Spleen (tissue), 11 donors: ENCODE measurements at regions not wholly inside any gene's neighbourhood (a gene's known extent, or its start where the extent isn't known, plus 50 kb on each side); places are given as distances from the start of the nearest gene placed in this dataset.

Experiments used
- DNase-seq: peaks from one replicate; pipeline ENCODE4 v3.0.0-alpha.2; 2020
- H3K27ac ChIP-seq, 8 donors: fragments of 200-600 bp; sonication (generic) in 7 of 8; 1 replicate in 4 of 8; 2 replicates in 4 of 8; pipeline versions ENCODE4 v1.5.0 to v1.8.0; 2016 to 2021; ENCODE audit warnings: inconsistent platforms in 4 of 8, mild to moderate bottlenecking in 4 of 8, moderate library complexity in 1 of 8
- H3K27me3 ChIP-seq, 7 donors: fragments of 200-600 bp; sonication (generic) in 6 of 7; replicated peaks in 1 of 7; 1 replicate in 4 of 7; 2 replicates in 3 of 7; pipeline versions ENCODE4 v1.5.0 to v1.8.0; 2016 to 2021; ENCODE audit warnings: inconsistent platforms in 3 of 7, mild to moderate bottlenecking in 1 of 7
- H3K36me3 ChIP-seq, 6 donors: fragments of 200-600 bp; sonication (generic) in 5 of 6; 1 replicate in 4 of 6; 2 replicates in 2 of 6; pipeline versions ENCODE4 v1.5.0 to v1.8.0; 2016 to 2021; ENCODE audit warnings: inconsistent platforms in 2 of 6
- H3K4me1 ChIP-seq, 6 donors: fragments of 200-600 bp; sonication (generic) in 5 of 6; 1 replicate in 3 of 6; 2 replicates in 3 of 6; pipeline versions ENCODE4 v1.5.0 to v1.8.0; 2016 to 2021; ENCODE audit warnings: inconsistent platforms in 3 of 6
- H3K4me3 ChIP-seq, 8 donors: fragments of 200-600 bp; sonication (generic) in 7 of 8; 1 replicate in 4 of 8; 2 replicates in 4 of 8; pipeline versions ENCODE4 v1.5.0 to v1.8.0; 2016 to 2021; ENCODE audit warnings: inconsistent platforms in 4 of 8, mild to moderate bottlenecking in 4 of 8, moderate library complexity in 2 of 8
- H3K9me3 ChIP-seq, 8 donors: fragments of 200-600 bp; sonication (generic) in 7 of 8; 1 replicate in 4 of 8; 2 replicates in 4 of 8; pipeline versions ENCODE4 v1.5.0 to v1.8.0; 2016 to 2021; ENCODE audit warnings: inconsistent platforms in 4 of 8
- POLR2A ChIP-seq, 3 donors: fragments of 450-650 bp; IDR thresholded peaks; one replicate each; pipeline ENCODE4 v1.5.1; 2017; ENCODE audit warnings: antibody characterized with exemption in 3 of 3, mild to moderate bottlenecking in 1 of 3
- POLR2AphosphoS5 ChIP-seq, 3 donors: sonication (generic); formaldehyde crosslinking; IDR thresholded peaks; one replicate each; pipeline ENCODE4 v1.5.1; 2017; ENCODE audit warnings: antibody characterized with exemption in 3 of 3
- WGBS, 5 donors: extraction: QIAGEN DNeasy Blood & Tissue Kit in 3 of 5; methylation state at CpG; one replicate each; pipeline versions ENCODE4 v1.1.5 to v1.1.7; 2013 to 2018; 5-methylcytosine and 5-hydroxymethylcytosine counted together
- intact Hi-C: fragments of 100-400 bp; cut with DNase I; formaldehyde crosslinking; loops from one replicate; pipeline ENCODE4 v1.15.0; 2023; ENCODE audit warnings: low total_unique reads
- TF ChIP-seq, protein P1 (sequence below), 11 experiments: fragments of 200-600 bp in 7 of 11; fragments of 450-650 bp in 4 of 11; sonication (generic) in 4 of 11; IDR thresholded peaks in 8 of 11; conservative IDR thresholded peaks in 3 of 11; 1 replicate in 7 of 11; 2 replicates in 4 of 11; pipeline versions ENCODE4 v1.4.0 to v1.8.0; 2016 to 2021; ENCODE audit warnings: antibody characterized with exemption in 11 of 11, inconsistent platforms in 4 of 11, mild to moderate bottlenecking in 1 of 11
- donor health status: healthy with polysubstance abuse.
- donor health status: DM: no; HTN: no; CAD: no; lungs with moderate emphysema.
- donor health status: DM: no; HTN: no; CAD: no.
- donor health status: Bipolar disorder and iron deficiency.
- donor health status: healthy.
- donor health status: DM: no; HTN: no; CAD: no.
- donor health status: DM: yes; HTN: yes; CAD: no.

GRCh38 chr6:14467591-14467990, 350.0 kb downstream of the CD83 start:
- no peak for TF ChIP-seq POLR2AphosphoS5 (IDR thresholded peaks at IDR 0.05)
- TF ChIP-seq, protein P1, sequence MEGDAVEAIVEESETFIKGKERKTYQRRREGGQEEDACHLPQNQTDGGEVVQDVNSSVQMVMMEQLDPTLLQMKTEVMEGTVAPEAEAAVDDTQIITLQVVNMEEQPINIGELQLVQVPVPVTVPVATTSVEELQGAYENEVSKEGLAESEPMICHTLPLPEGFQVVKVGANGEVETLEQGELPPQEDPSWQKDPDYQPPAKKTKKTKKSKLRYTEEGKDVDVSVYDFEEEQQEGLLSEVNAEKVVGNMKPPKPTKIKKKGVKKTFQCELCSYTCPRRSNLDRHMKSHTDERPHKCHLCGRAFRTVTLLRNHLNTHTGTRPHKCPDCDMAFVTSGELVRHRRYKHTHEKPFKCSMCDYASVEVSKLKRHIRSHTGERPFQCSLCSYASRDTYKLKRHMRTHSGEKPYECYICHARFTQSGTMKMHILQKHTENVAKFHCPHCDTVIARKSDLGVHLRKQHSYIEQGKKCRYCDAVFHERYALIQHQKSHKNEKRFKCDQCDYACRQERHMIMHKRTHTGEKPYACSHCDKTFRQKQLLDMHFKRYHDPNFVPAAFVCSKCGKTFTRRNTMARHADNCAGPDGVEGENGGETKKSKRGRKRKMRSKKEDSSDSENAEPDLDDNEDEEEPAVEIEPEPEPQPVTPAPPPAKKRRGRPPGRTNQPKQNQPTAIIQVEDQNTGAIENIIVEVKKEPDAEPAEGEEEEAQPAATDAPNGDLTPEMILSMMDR (IDR thresholded peaks at IDR 0.05 in 8 of 11, conservative IDR thresholded peaks at IDR 0.05 in 3 of 11) = no peak
- no peak for TF ChIP-seq POLR2A (IDR thresholded peaks at IDR 0.05)
- Histone ChIP-seq H3K27me3 (no peaks in the 10 kb centered on the region), H3K4me3 (no peak overlapping the region), H3K36me3 (no peaks in the 10 kb centered on the region), H3K27ac (no peak overlapping the region), H3K9me3 (peaks cover 0 to 17% (median 6%) of the 10 kb centered on the region in 8 donors), H3K4me1 (no peaks in the 10 kb centered on the region)
- WGBS, 5 donors = 81 to 97% (median 88%) methylated on average over 2 of the region's 2 CpGs
- DNase-seq = no peak
- intact Hi-C loops = no loop called here

DNA sequence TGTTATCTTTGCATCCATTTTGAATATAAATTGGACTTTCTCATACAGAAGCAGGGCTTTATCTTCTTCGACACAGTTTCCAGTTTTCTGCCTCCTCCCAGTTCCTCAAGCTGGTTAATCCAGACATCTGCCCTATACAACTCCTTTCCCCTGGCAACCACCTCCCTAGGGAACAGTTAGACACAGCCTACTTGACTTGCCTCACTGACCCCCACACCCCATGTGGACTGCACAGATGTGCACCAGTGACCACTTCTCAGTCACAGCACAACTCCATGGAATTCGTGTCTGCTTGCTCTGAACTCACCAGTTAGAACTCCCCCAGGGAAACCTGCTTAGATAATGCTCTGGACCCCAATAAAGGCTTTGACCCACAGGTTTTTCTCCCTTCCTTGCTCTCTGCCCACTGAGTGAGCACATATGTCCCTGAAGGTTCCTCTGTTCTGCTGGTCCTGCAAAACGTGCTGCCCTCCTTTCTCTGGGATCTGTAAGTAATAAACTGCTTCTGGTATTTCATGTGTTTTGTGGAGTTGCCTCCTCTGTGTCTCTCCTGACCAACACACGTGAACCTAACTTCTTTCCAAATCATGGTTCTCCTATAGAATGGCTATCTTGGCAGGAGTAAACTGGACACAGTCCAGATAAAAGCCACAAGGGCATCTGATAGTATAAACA, 351.2 kb downstream of the CD83 start:
- DNase-seq = no peak
- H3K27me3 ChIP-seq = no peaks in the 10 kb centered on the region
- H3K9me3 ChIP-seq = peaks cover 0 to 17% (median 6%) of the 10 kb centered on the region in 8 donors
- no peak overlapping the region for H3K4me3 ChIP-seq
- 71 to 91% (median 87%) methylated on average over 4 of the region's 4 CpGs for WGBS, 5 donors
- no peaks in the 10 kb centered on the region for H3K4me1 ChIP-seq
- TF ChIP-seq POLR2A (IDR thresholded peaks at IDR 0.05) (no peak), POLR2AphosphoS5 (IDR thresholded peaks at IDR 0.05) (no peak)
- TF ChIP-seq, protein P1 (IDR thresholded peaks at IDR 0.05 in 8 of 11, conservative IDR thresholded peaks at IDR 0.05 in 3 of 11) = no peak
- intact Hi-C loops = no loop called here
- no peaks in the 10 kb centered on the region for H3K36me3 ChIP-seq
- H3K27ac ChIP-seq = no peak overlapping the region

DNA sequence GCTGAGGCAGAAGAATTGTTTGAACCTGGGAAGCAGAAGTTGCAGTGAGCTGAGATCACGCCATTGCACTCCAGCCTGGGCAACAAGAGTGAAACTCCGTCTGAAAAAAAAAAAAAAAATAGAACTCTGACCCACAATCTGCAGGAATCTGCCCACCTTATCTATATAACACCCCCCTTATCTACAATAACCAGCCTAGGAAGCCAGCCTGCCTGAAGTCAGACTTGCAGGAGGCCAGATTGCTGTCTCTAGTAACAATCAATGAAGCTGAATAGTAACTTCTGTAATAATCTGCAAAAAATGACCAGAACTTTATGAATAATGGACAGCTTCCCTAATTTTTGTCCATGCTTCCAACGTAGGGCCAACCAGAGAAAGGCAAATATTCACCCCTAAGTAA, 352.5 kb downstream of the CD83 start:
- intact Hi-C loops = no loop called here
- Histone ChIP-seq H3K4me1 (no peaks in the 10 kb centered on the region), H3K36me3 (no peaks in the 10 kb centered on the region), H3K9me3 (peaks cover 0 to 16% (median 6%) of the 10 kb centered on the region in 8 donors), H3K27me3 (no peaks in the 10 kb centered on the region), H3K27ac (no peak overlapping the region), H3K4me3 (no peak overlapping the region)
- no peak for DNase-seq
- WGBS, 5 donors = 76 to 88% (median 82%) methylated on average over 3 of the region's 3 CpGs
- TF ChIP-seq, protein P1 (IDR thresholded peaks at IDR 0.05 in 8 of 11, conservative IDR thresholded peaks at IDR 0.05 in 3 of 11) = no peak
- TF ChIP-seq POLR2AphosphoS5 (IDR thresholded peaks at IDR 0.05) (no peak), POLR2A (IDR thresholded peaks at IDR 0.05) (no peak)

DNA sequence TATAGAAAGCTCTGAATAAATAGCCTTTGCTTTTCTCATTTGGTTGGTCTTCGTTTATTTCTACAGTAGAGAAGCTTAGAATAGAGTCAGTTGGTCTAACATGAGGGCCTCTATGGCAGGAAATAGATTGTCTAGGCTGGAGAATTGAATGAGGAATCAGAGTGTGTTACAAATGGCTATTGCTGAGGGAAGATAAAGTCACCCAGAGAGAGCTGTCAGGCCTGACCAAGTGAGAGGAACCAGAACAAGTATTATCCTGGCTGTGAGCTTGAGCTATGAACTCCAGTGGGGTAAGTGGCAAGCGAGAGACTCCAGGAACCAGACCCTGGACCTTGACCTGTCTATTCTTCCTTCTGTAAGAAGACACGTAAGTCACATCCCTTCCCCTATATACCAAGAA, 353.1 kb downstream of the CD83 start:
- WGBS, 5 donors = 66 to 85% (median 80%) methylated on average over 3 of the region's 3 CpGs
- DNase-seq = no peak
- no peak overlapping the region for H3K4me3 ChIP-seq
- TF ChIP-seq POLR2AphosphoS5 (IDR thresholded peaks at IDR 0.05) (no peak), POLR2A (IDR thresholded peaks at IDR 0.05) (no peak)
- TF ChIP-seq, protein P1 (IDR thresholded peaks at IDR 0.05 in 8 of 11, conservative IDR thresholded peaks at IDR 0.05 in 3 of 11) = no peak
- intact Hi-C loops = no loop called here
- no peaks in the 10 kb centered on the region for H3K27me3 ChIP-seq
- H3K9me3 ChIP-seq = peaks cover 0 to 11% (median 5%) of the 10 kb centered on the region in 8 donors
- no peak overlapping the region for H3K27ac ChIP-seq
- H3K4me1 ChIP-seq = no peaks in the 10 kb centered on the region
- H3K36me3 ChIP-seq = no peaks in the 10 kb centered on the region
